Heart left ventricle (tissue), 16 donors: ENCODE measurements at regions not wholly inside any gene's neighbourhood (a gene's known extent, or its start where the extent isn't known, plus 50 kb on each side); places are given as distances from the start of the nearest gene placed in this dataset.

ENCODE experiments used
- ATAC-seq, 4 donors: fragments of 200-7000 bp; cut with Tn5 transposase; one replicate each; pipeline ENCODE4 v1.9.1; 2020 to 2022; ENCODE audit warnings: moderate library complexity in 4 of 4, mild to moderate bottlenecking in 3 of 4, moderate number of reproducible peaks in 1 of 4
- DNase-seq, 5 donors: peaks; one replicate each; pipeline ENCODE4 v3.0.0-alpha.2; 2020
- H3K27ac ChIP-seq, 12 donors: fragments of 200-600 bp; sonication (generic) in 4 of 12; one replicate each; pipeline versions ENCODE4 v1.5.0 to v1.8.0; 2016 to 2022; ENCODE audit warnings: mild to moderate bottlenecking in 2 of 12
- H3K27me3 ChIP-seq, 9 donors: fragments of 200-600 bp; sonication (generic) in 2 of 9; one replicate each; pipeline versions ENCODE4 v1.5.1 to v1.8.0; 2016 to 2022; ENCODE audit warnings: mild to moderate bottlenecking in 3 of 9
- H3K36me3 ChIP-seq, 9 donors: fragments of 200-600 bp; sonication (generic) in 2 of 9; one replicate each; pipeline versions ENCODE4 v1.5.0 to v1.8.0; 2018 to 2022; ENCODE audit warnings: mild to moderate bottlenecking in 2 of 9
- H3K4me1 ChIP-seq, 12 donors: fragments of 200-600 bp; sonication (generic) in 4 of 12; one replicate each; pipeline versions ENCODE4 v1.5.0 to v1.8.0; 2016 to 2022; ENCODE audit warnings: mild to moderate bottlenecking in 3 of 12
- H3K4me3 ChIP-seq, 12 donors: fragments of 200-600 bp; sonication (generic) in 4 of 12; one replicate each; pipeline versions ENCODE4 v1.5.0 to v1.8.0; 2017 to 2022; ENCODE audit warnings: mild to moderate bottlenecking in 9 of 12, moderate library complexity in 4 of 12
- H3K9me3 ChIP-seq, 12 donors: fragments of 200-600 bp; sonication (generic) in 4 of 12; one replicate each; pipeline versions ENCODE4 v1.5.0 to v1.8.0; 2016 to 2022; ENCODE audit warnings: mild to moderate bottlenecking in 1 of 12
- CTCF ChIP-seq, 12 donors: fragments of 200-600 bp; sonication (generic) in 4 of 12; IDR thresholded peaks; one replicate each; pipeline versions ENCODE4 v1.5.0 to v1.8.0; 2018 to 2022; ENCODE audit warnings: antibody characterized with exemption in 12 of 12, mild to moderate bottlenecking in 5 of 12
- POLR2A ChIP-seq, 2 donors: fragments of 450-650 bp; IDR thresholded peaks; one replicate each; pipeline ENCODE4 v1.6.1; 2017; ENCODE audit warnings: antibody characterized with exemption in 2 of 2, mild to moderate bottlenecking in 2 of 2, moderate library complexity in 2 of 2
- WGBS, 4 donors: extraction: QIAGEN DNeasy Blood & Tissue Kit in 2 of 4; methylation state at CpG; one replicate each; pipeline versions ENCODE4 v1.1.5 to v1.1.7; 2013 to 2018; 5-methylcytosine and 5-hydroxymethylcytosine counted together
- intact Hi-C, 10 donors: fragments of 100-400 bp; cut with DNase I; formaldehyde crosslinking; loops; one replicate each; pipeline versions ENCODE4 v1.11.1 to v1.14.2; 2022
- donor health status: ischemic (EF 13 %, LVEDD 7.1; RV severe dilation, severe dysfunction).
- donor health status: healthy with polysubstance abuse.
- donor health status: DM: no; HTN: yes; CAD: no.
- donor health status: DM: no; HTN: no; CAD: no.
- donor health status: ischemic (EF 25% LVEDD 6.9; RV normal size, moderate dysfunction).
- donor health status: ischemic (EF 25% LVEDD 5.7; RV mildly dilated, moderate dysfunction).
- donor health status: healthy.
- donor health status: DM: yes; HTN: yes; CAD: no.
- donor health status: ischemic (EF 35%, LVEDD 5.7; RV mildly dilated, moderate dysfunction).
- donor health status: nonischemic (EF 11% LVEDD 7.7; RV severe dilation, severe dysfunction).
- donor health status: DM: yes; HTN: yes; CAD: no.
- donor health status: PGD.
- donor health status: ischemic (EF 29% LVEDD 5.4; RV normal size, mild dysfunction).
- donor health status: nonischemic (EF 23%, LVEDD 6.1; RV moderate dilation, normal function).

GRCh38 chr14:71309756-71310155 is 402.5 kb downstream of the PCNX1 start:
- intact Hi-C loops = loop anchor here in 3 of 10 donors (10.0 kb wide), 3 partner anchors 145 to 175 kb away; no protein-coding TSS in a partner anchor
- WGBS, 4 donors = 93 to 100% (median 95%) methylated on average over 2 of the region's 2 CpGs

GRCh38 chr14:71311061-71311460 is 403.8 kb downstream of the PCNX1 start:
- Histone ChIP-seq H3K9me3 (peaks cover 0 to 5% (median 0%) of the 10 kb centered on the region in 12 donors), H3K4me1 (no peaks in the 10 kb centered on the region), H3K27ac (no peak overlapping the region), H3K36me3 (no peaks in the 10 kb centered on the region), H3K27me3 (no peaks in the 10 kb centered on the region), H3K4me3 (no peak overlapping the region)
- TF ChIP-seq CTCF (IDR thresholded peaks at IDR 0.05) (no peak), POLR2A (IDR thresholded peaks at IDR 0.05) (no peak)
- ATAC-seq = no peak
- intact Hi-C loops = loop anchor here in 3 of 10 donors (10.0 kb wide), 3 partner anchors 146 to 176 kb away; no protein-coding TSS in a partner anchor
- no peak for DNase-seq
- 89 to 91% (median 89%) methylated on average over 10 of the region's 10 CpGs for WGBS, 4 donors

More at GRCh38 chr14:71309756-71310155, 402.5 kb downstream of the PCNX1 start:
- H3K27ac ChIP-seq = no peak overlapping the region
- no peak for ATAC-seq
- H3K4me3 ChIP-seq = no peak overlapping the region
- peaks cover 0 to 14% (median 2%) of the 10 kb centered on the region in 12 donors for H3K9me3 ChIP-seq
- H3K36me3 ChIP-seq = no peaks in the 10 kb centered on the region
- DNase-seq = no peak
- TF ChIP-seq POLR2A (IDR thresholded peaks at IDR 0.05) (no peak), CTCF (IDR thresholded peaks at IDR 0.05) (peak in 1 of 12 donors; percentile 8)
- H3K4me1 ChIP-seq = no peaks in the 10 kb centered on the region
- no peaks in the 10 kb centered on the region for H3K27me3 ChIP-seq

GRCh38 chr14:71314717-71315116 is 407.5 kb downstream of the PCNX1 start:
- ATAC-seq = no peak
- TF ChIP-seq CTCF (IDR thresholded peaks at IDR 0.05) (no peak), POLR2A (IDR thresholded peaks at IDR 0.05) (no peak)
- peaks cover 0 to 11% (median 1%) of the 10 kb centered on the region in 12 donors for H3K4me1 ChIP-seq
- no peaks in the 10 kb centered on the region for H3K27me3 ChIP-seq
- no peak overlapping the region for H3K27ac ChIP-seq
- no peaks in the 10 kb centered on the region for H3K36me3 ChIP-seq
- intact Hi-C loops = loop anchor here in 3 of 10 donors (10.0 kb wide), 3 partner anchors 150 to 180 kb away; no protein-coding TSS in a partner anchor
- no peak for DNase-seq
- peaks cover 0 to 5% (median 0%) of the 10 kb centered on the region in 12 donors for H3K9me3 ChIP-seq
- 90 to 100% (median 98%) methylated on average over 2 of the region's 2 CpGs for WGBS, 4 donors
- H3K4me3 ChIP-seq = no peak overlapping the region

- H3K27ac ChIP-seq = peak overlapping the region in 5 of 12 donors; percentile 4 to 30 (median 7)
- H3K9me3 ChIP-seq = peaks cover 0 to 5% (median 0%) of the 10 kb centered on the region in 12 donors
- peaks cover 0 to 23% (median 10%) of the 10 kb centered on the region in 12 donors for H3K4me1 ChIP-seq
- intact Hi-C loops = loop anchor here in 3 of 10 donors (10.0 kb wide), 3 partner anchors 153 to 183 kb away; no protein-coding TSS in a partner anchor
- TF ChIP-seq CTCF (IDR thresholded peaks at IDR 0.05) (no peak), POLR2A (IDR thresholded peaks at IDR 0.05) (no peak)
- DNase-seq (no peak), ATAC-seq (no peak)
- no peak overlapping the region for H3K4me3 ChIP-seq
- no peaks in the 10 kb centered on the region for H3K27me3 ChIP-seq
- H3K36me3 ChIP-seq = no peaks in the 10 kb centered on the region
- WGBS, 4 donors = 32 to 51% (median 40%) methylated on average over 4 of the region's 4 CpGs
Observed at GRCh38 chr14:71317385-71318096, 410.3 kb downstream of the PCNX1 start.
